ENCODE measurements at regions not wholly inside any gene's neighbourhood (a gene's known extent, or its start where the extent isn't known, plus 50 kb on each side); places are given as distances from the start of the nearest gene placed in this dataset.

- DNase-seq = no peak
These were observed 119.6 kb downstream of the MTX2 start for GRCh38 chr2:176388861-176389260.

GRCh38 chr2:176390276-176391147, 121.3 kb downstream of the MTX2 start:
- no peak for DNase-seq

- DNase-seq = no peak
These were observed 121.8 kb downstream of the MTX2 start for GRCh38 chr2:176391148-176391419.

- no peak for DNase-seq
These were observed 123.0 kb downstream of the MTX2 start for GRCh38 chr2:176392249-176392648.

- no peak for DNase-seq
These were observed 123.6 kb downstream of the MTX2 start for GRCh38 chr2:176392744-176393414.

GRCh38 chr2:176395273-176395854, 126.1 kb downstream of the MTX2 start:
- DNase-seq = no peak

GRCh38 chr2:176398243-176399073, 129.2 kb downstream of the MTX2 start:
- DNase-seq = no peak

GRCh38 chr2:176399074-176399598, 129.9 kb downstream of the MTX2 start:
- DNase-seq = no peak

- no peak for DNase-seq
These were observed 136.2 kb downstream of the MTX2 start for GRCh38 chr2:176405477-176405876.

- DNase-seq = no peak
These were observed 138.5 kb downstream of the MTX2 start for GRCh38 chr2:176407706-176408105.

- DNase-seq = no peak
These were observed 140.4 kb downstream of the MTX2 start for GRCh38 chr2:176409671-176410070.

- no peak for DNase-seq
These were observed 142.9 kb downstream of the MTX2 start for GRCh38 chr2:176412136-176412535.

GRCh38 chr2:176413786-176414185, 144.5 kb downstream of the MTX2 start:
- DNase-seq = no peak

- no peak for DNase-seq
These were observed 145.4 kb downstream of the MTX2 start for GRCh38 chr2:176414641-176415040.

GRCh38 chr2:176415174-176415895, 146.1 kb downstream of the MTX2 start:
- DNase-seq = no peak

GRCh38 chr2:176415937-176416499, 146.8 kb downstream of the MTX2 start:
- no peak for DNase-seq

- no peak for DNase-seq
These were observed 149.5 kb downstream of the MTX2 start for GRCh38 chr2:176418768-176419167.

GRCh38 chr2:176419591-176420071, 150.4 kb downstream of the MTX2 start:
- no peak for DNase-seq

GRCh38 chr2:176421297-176422050, 152.2 kb downstream of the MTX2 start:
- DNase-seq = no peak

- DNase-seq = no peak
These were observed 154.6 kb downstream of the MTX2 start for GRCh38 chr2:176423819-176424218.

- DNase-seq = no peak
These were observed 155.5 kb downstream of the MTX2 start for GRCh38 chr2:176424746-176425145.

Data from DMS153 (cell line).